Spleen (tissue), 11 donors: ENCODE measurements at regions not wholly inside any gene's neighbourhood (a gene's known extent, or its start where the extent isn't known, plus 50 kb on each side); places are given as distances from the start of the nearest gene placed in this dataset.
"Not testable (repeated sequence)": the region's sequence is repeated elsewhere in the genome, so short reads cannot be mapped to it uniquely, and the experiment has no call there.

Experiments
- DNase-seq: peaks from one replicate; pipeline ENCODE4 v3.0.0-alpha.2; 2020
- H3K27ac ChIP-seq, 8 donors: fragments of 200-600 bp; sonication (generic) in 7 of 8; 1 replicate in 4 of 8; 2 replicates in 4 of 8; pipeline versions ENCODE4 v1.5.0 to v1.8.0; 2016 to 2021; ENCODE audit warnings: inconsistent platforms in 4 of 8, mild to moderate bottlenecking in 4 of 8, moderate library complexity in 1 of 8
- H3K27me3 ChIP-seq, 7 donors: fragments of 200-600 bp; sonication (generic) in 6 of 7; replicated peaks in 1 of 7; 1 replicate in 4 of 7; 2 replicates in 3 of 7; pipeline versions ENCODE4 v1.5.0 to v1.8.0; 2016 to 2021; ENCODE audit warnings: inconsistent platforms in 3 of 7, mild to moderate bottlenecking in 1 of 7
- H3K36me3 ChIP-seq, 6 donors: fragments of 200-600 bp; sonication (generic) in 5 of 6; 1 replicate in 4 of 6; 2 replicates in 2 of 6; pipeline versions ENCODE4 v1.5.0 to v1.8.0; 2016 to 2021; ENCODE audit warnings: inconsistent platforms in 2 of 6
- H3K4me1 ChIP-seq, 6 donors: fragments of 200-600 bp; sonication (generic) in 5 of 6; 1 replicate in 3 of 6; 2 replicates in 3 of 6; pipeline versions ENCODE4 v1.5.0 to v1.8.0; 2016 to 2021; ENCODE audit warnings: inconsistent platforms in 3 of 6
- H3K4me3 ChIP-seq, 8 donors: fragments of 200-600 bp; sonication (generic) in 7 of 8; 1 replicate in 4 of 8; 2 replicates in 4 of 8; pipeline versions ENCODE4 v1.5.0 to v1.8.0; 2016 to 2021; ENCODE audit warnings: inconsistent platforms in 4 of 8, mild to moderate bottlenecking in 4 of 8, moderate library complexity in 2 of 8
- H3K9me3 ChIP-seq, 8 donors: fragments of 200-600 bp; sonication (generic) in 7 of 8; 1 replicate in 4 of 8; 2 replicates in 4 of 8; pipeline versions ENCODE4 v1.5.0 to v1.8.0; 2016 to 2021; ENCODE audit warnings: inconsistent platforms in 4 of 8
- CTCF ChIP-seq, 11 experiments: fragments of 200-600 bp in 7 of 11; fragments of 450-650 bp in 4 of 11; sonication (generic) in 4 of 11; IDR thresholded peaks in 8 of 11; conservative IDR thresholded peaks in 3 of 11; 1 replicate in 7 of 11; 2 replicates in 4 of 11; pipeline versions ENCODE4 v1.4.0 to v1.8.0; 2016 to 2021; ENCODE audit warnings: antibody characterized with exemption in 11 of 11, inconsistent platforms in 4 of 11, mild to moderate bottlenecking in 1 of 11
- POLR2A ChIP-seq, 3 donors: fragments of 450-650 bp; IDR thresholded peaks; one replicate each; pipeline ENCODE4 v1.5.1; 2017; ENCODE audit warnings: antibody characterized with exemption in 3 of 3, mild to moderate bottlenecking in 1 of 3
- POLR2AphosphoS5 ChIP-seq, 3 donors: sonication (generic); formaldehyde crosslinking; IDR thresholded peaks; one replicate each; pipeline ENCODE4 v1.5.1; 2017; ENCODE audit warnings: antibody characterized with exemption in 3 of 3
- WGBS, 5 donors: extraction: QIAGEN DNeasy Blood & Tissue Kit in 3 of 5; methylation state at CpG; one replicate each; pipeline versions ENCODE4 v1.1.5 to v1.1.7; 2013 to 2018; 5-methylcytosine and 5-hydroxymethylcytosine counted together
- intact Hi-C: fragments of 100-400 bp; cut with DNase I; formaldehyde crosslinking; loops from one replicate; pipeline ENCODE4 v1.15.0; 2023; ENCODE audit warnings: low total_unique reads
- donor health status: healthy with polysubstance abuse.
- donor health status: DM: no; HTN: no; CAD: no; lungs with moderate emphysema.
- donor health status: DM: no; HTN: no; CAD: no.
- donor health status: Bipolar disorder and iron deficiency.
- donor health status: healthy.
- donor health status: DM: no; HTN: no; CAD: no.
- donor health status: DM: yes; HTN: yes; CAD: no.

GRCh38 chr22:22366537-22366936 is 122.0 kb downstream of the VPREB1 start:
- WGBS, 5 donors: 22 to 42% (median 33%) methylated on average over 2 to 3 of the region's 3 CpGs
- peaks cover 0 to 39% (median 14%) of the 10 kb centered on the region in 6 donors for H3K4me1 ChIP-seq
- H3K36me3 ChIP-seq: no peaks in the 10 kb centered on the region
- H3K9me3 ChIP-seq: no peaks in the 10 kb centered on the region
- no peak overlapping the region for H3K4me3 ChIP-seq
- intact Hi-C loops: no loop called here
- H3K27ac ChIP-seq: peak overlapping the region in 1 of 8 donors; percentile 0
- TF ChIP-seq POLR2A (IDR thresholded peaks at IDR 0.05): no peak
- TF ChIP-seq CTCF (IDR thresholded peaks at IDR 0.05 in 8 of 11, conservative IDR thresholded peaks at IDR 0.05 in 3 of 11): no peak
- TF ChIP-seq POLR2AphosphoS5 (IDR thresholded peaks at IDR 0.05): no peak
- H3K27me3 ChIP-seq: no peaks in the 10 kb centered on the region
- DNase-seq: no peak

DNA sequence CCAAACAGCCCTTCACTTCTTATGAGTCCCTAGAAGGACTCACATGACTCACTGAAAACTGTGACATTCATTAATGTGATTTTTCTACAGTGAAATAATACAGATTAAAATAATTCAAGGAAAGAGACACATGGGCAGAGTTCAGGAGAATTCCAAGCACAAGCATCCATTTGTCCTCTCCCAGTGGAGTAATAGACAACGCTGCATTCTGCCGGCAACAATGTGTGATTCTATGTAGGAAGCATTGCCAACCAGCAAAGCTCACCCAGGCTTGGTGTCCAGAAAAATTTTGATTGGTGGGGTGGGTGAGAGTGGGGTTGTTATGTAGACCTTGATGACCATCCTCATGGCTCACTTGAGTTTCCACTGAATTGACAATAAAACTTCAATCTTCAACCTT is 123.9 kb downstream of the VPREB1 start:
- TF ChIP-seq CTCF (IDR thresholded peaks at IDR 0.05 in 8 of 11, conservative IDR thresholded peaks at IDR 0.05 in 3 of 11): no peak
- TF ChIP-seq POLR2AphosphoS5 (IDR thresholded peaks at IDR 0.05): no peak
- TF ChIP-seq POLR2A (IDR thresholded peaks at IDR 0.05): no peak
- no peaks in the 10 kb centered on the region for H3K36me3 ChIP-seq
- WGBS, 5 donors: 88 to 95% (median 94%) methylated on average over 2 of the region's 2 CpGs

DNA sequence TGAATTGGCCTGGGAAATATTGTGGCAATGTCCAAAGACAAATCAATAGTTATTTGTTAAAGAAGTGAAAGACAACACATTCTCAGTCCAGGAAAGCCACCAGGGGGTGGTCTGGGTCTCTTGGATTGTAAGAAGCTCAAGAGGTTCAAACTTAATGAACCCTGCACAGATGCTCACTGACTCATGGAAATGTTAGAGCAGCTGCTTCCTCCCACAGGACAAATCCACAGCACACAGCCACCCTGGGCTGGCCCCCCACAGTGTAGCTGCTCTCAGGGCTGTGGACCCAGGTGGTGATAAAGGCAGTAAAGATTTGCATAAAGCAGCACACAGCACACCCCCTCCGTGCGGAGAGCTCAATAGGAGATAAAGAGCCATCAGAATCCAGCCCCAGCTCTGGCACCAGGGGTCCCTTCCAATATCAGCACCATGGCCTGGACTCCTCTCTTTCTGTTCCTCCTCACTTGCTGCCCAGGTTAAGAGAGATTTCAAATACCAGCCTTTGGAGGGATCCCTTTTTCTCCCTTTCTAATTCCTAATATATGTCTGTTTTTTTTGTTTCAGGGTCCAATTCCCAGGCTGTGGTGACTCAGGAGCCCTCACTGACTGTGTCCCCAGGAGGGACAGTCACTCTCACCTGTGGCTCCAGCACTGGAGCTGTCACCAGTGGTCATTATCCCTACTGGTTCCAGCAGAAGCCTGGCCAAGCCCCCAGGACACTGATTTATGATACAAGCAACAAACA is 124.8 kb downstream of the VPREB1 start:
- H3K4me1 ChIP-seq: peaks cover 0 to 32% (median 14%) of the 10 kb centered on the region in 6 donors
- H3K36me3 ChIP-seq, H3K27me3 ChIP-seq, H3K4me3 ChIP-seq, H3K9me3 ChIP-seq, intact Hi-C loops: not testable (repeated sequence)
- peak; percentile 90 for DNase-seq
- peak overlapping the region in 4 of 8 donors; percentile 39 to 72 (median 58) for H3K27ac ChIP-seq
- 16 to 60% (median 23%) methylated on average over 1 to 2 of the region's 2 CpGs for WGBS, 5 donors
- TF ChIP-seq POLR2AphosphoS5 (IDR thresholded peaks at IDR 0.05): peak in 2 of 3 donors; percentile 51 to 83
- peak in 5 of 11 experiments; percentile 17 to 32 (median 17) for TF ChIP-seq CTCF (IDR thresholded peaks at IDR 0.05 in 8 of 11, conservative IDR thresholded peaks at IDR 0.05 in 3 of 11)

More for the DNA sequence above, 123.9 kb downstream of the VPREB1 start:
- no peak for DNase-seq
- Histone ChIP-seq H3K9me3 (no peaks in the 10 kb centered on the region), H3K27ac (no peak overlapping the region), H3K4me1 (peaks cover 0 to 31% (median 14%) of the 10 kb centered on the region in 6 donors), H3K27me3 (no peaks in the 10 kb centered on the region), H3K4me3 (no peak overlapping the region)
- intact Hi-C loops: no loop called here

GRCh38 chr22:22369964-22370270 is 125.3 kb downstream of the VPREB1 start:
- no peaks in the 10 kb centered on the region for H3K27me3 ChIP-seq
- no peaks in the 10 kb centered on the region for H3K9me3 ChIP-seq
- H3K4me1 ChIP-seq: peaks cover 0 to 37% (median 14%) of the 10 kb centered on the region in 6 donors
- intact Hi-C loops: no loop called here
- TF ChIP-seq POLR2AphosphoS5 (IDR thresholded peaks at IDR 0.05): no peak
- no peak for TF ChIP-seq POLR2A (IDR thresholded peaks at IDR 0.05)
- H3K27ac ChIP-seq: peak overlapping the region in 4 of 8 donors; percentile 39 to 72 (median 58)
- H3K36me3 ChIP-seq: no peaks in the 10 kb centered on the region
- WGBS, 5 donors: 29 to 55% (median 41%) methylated on average over 4 of the region's 4 CpGs
- DNase-seq: no peak
- no peak overlapping the region for H3K4me3 ChIP-seq
